ENCODE measurements at regions not wholly inside any gene's neighbourhood (a gene's known extent, or its start where the extent isn't known, plus 50 kb on each side); places are given as distances from the start of the nearest gene placed in this dataset.

GRCh38 chr2:144673456-144673855, 153.5 kb upstream of the ZEB2 start:
- no peak for TF ChIP-seq CTCF (IDR thresholded peaks at IDR 0.05; ENCODE audit: control insufficient read depth, insufficient read depth, low read depth, low read length, missing control alignments)
- DNase-seq (ENCODE audit: low read depth): no peak
- H3K4me3 ChIP-seq (ENCODE audit: control insufficient read depth, low read depth, low read length): no peak overlapping the region

- TF ChIP-seq CTCF (IDR thresholded peaks at IDR 0.05; ENCODE audit: control insufficient read depth, insufficient read depth, low read depth, low read length, missing control alignments): no peak
- no peak for DNase-seq (ENCODE audit: low read depth)
- H3K4me3 ChIP-seq (ENCODE audit: control insufficient read depth, low read depth, low read length): no peak overlapping the region
These were observed 152.0 kb upstream of the ZEB2 start for GRCh38 chr2:144671695-144672455.

- no peak for TF ChIP-seq CTCF (IDR thresholded peaks at IDR 0.05; ENCODE audit: control insufficient read depth, insufficient read depth, low read depth, low read length, missing control alignments)
- H3K4me3 ChIP-seq (ENCODE audit: control insufficient read depth, low read depth, low read length): no peak overlapping the region
- DNase-seq (ENCODE audit: low read depth): no peak
These were observed 150.8 kb upstream of the ZEB2 start for GRCh38 chr2:144670738-144671137.

GRCh38 chr2:144670080-144670479, 150.2 kb upstream of the ZEB2 start:
- H3K4me3 ChIP-seq (ENCODE audit: control insufficient read depth, low read depth, low read length): no peak overlapping the region
- no peak for DNase-seq (ENCODE audit: low read depth)
- TF ChIP-seq CTCF (IDR thresholded peaks at IDR 0.05; ENCODE audit: control insufficient read depth, insufficient read depth, low read depth, low read length, missing control alignments): no peak

GRCh38 chr2:144669196-144669987, 149.5 kb upstream of the ZEB2 start:
- no peak for TF ChIP-seq CTCF (IDR thresholded peaks at IDR 0.05; ENCODE audit: control insufficient read depth, insufficient read depth, low read depth, low read length, missing control alignments)
- DNase-seq (ENCODE audit: low read depth): no peak
- H3K4me3 ChIP-seq (ENCODE audit: control insufficient read depth, low read depth, low read length): no peak overlapping the region

GRCh38 chr2:144668493-144669110, 148.7 kb upstream of the ZEB2 start:
- DNase-seq (ENCODE audit: low read depth): no peak
- no peak for TF ChIP-seq CTCF (IDR thresholded peaks at IDR 0.05; ENCODE audit: control insufficient read depth, insufficient read depth, low read depth, low read length, missing control alignments)

More at GRCh38 chr2:144668493-144669110, 148.7 kb upstream of the ZEB2 start:
- no peak overlapping the region for H3K4me3 ChIP-seq (ENCODE audit: control insufficient read depth, low read depth, low read length)
